Endothelial cell of umbilical vein (primary cell): ENCODE measurements at regions not wholly inside any gene's neighbourhood (a gene's known extent, or its start where the extent isn't known, plus 50 kb on each side); places are given as distances from the start of the nearest gene placed in this dataset.

Source experiments
- BruUV-seq: library from RNA; stranded (reverse); fragments of 400-500 nt; replicated peaks from 2 replicates; lab custom pipeline; 2021; lab: Mats Ljungman, UMichigan
- CTCF ChIA-PET: fragments of 300-600, 350-600 bp; sonication (Branson Sonifier 250); formaldehyde crosslinking; loops from one replicate; lab custom pipeline; 2021; ENCODE audit warnings: antibody characterized with exemption, inconsistent platforms; lab: Charles Lee
- POLR2A ChIA-PET: fragments of 300-600, 350-600 bp; sonication (Branson Sonifier 250); formaldehyde crosslinking; loops from one replicate; lab custom pipeline; 2021; ENCODE audit warnings: antibody characterized with exemption, inconsistent platforms; lab: Charles Lee
- DNase-seq: peaks from one replicate; pipeline ENCODE4 v3.0.0-alpha.2; 2011; ENCODE audit warnings: low read depth, low spot score
- FAIRE-seq: peaks from 2 replicates; lab custom pipeline; 2011; peaks lifted over from hg19 to GRCh38; lab: Jason Lieb, UNC
- H2AFZ ChIP-seq: 2 replicates; pipeline ENCODE4 v1.6.0; 2012; ENCODE audit warnings: low read depth, low read length, control low read depth, inconsistent platforms
- H3K27ac ChIP-seq: 2 replicates; pipeline ENCODE4 v1.5.1; 2011; ENCODE audit warnings: low read depth, mild to moderate bottlenecking, control low read depth, low read length, moderate library complexity; ENCODE audit not compliant: insufficient read depth
- H3K27me3 ChIP-seq, 2 experiments: 2 replicates each; pipeline versions ENCODE4 v1.6.0 to v1.6.1; 2011; ENCODE audit warnings: low read length in 2 of 2, mixed read lengths in 1 of 2; ENCODE audit not compliant: control insufficient read depth in 2 of 2, insufficient read depth in 2 of 2
- H3K36me3 ChIP-seq, 2 experiments: 2 replicates in 1 of 2; 3 replicates in 1 of 2; pipeline ENCODE4 v1.5.1; 2011; ENCODE audit warnings: low read length in 2 of 2, mild to moderate bottlenecking in 1 of 2, moderate library complexity in 1 of 2; ENCODE audit not compliant: control insufficient read depth in 2 of 2, insufficient read depth in 2 of 2; ENCODE audit errors: extremely low read depth in 1 of 2
- H3K4me1 ChIP-seq: 3 replicates; pipeline ENCODE4 v1.5.1; 2011; ENCODE audit warnings: mild to moderate bottlenecking, low read length; ENCODE audit not compliant: control insufficient read depth, insufficient read depth; ENCODE audit errors: extremely low read depth
- H3K4me2 ChIP-seq: 2 replicates; pipeline ENCODE4 v1.6.1; 2011; ENCODE audit warnings: low read length, control low read depth, mixed read lengths; ENCODE audit not compliant: insufficient read depth
- H3K4me3 ChIP-seq, 3 experiments: fragments of 200-600 bp in 1 of 3; sonication (generic), shearing (Covaris generic) in 1 of 3; replicated peaks in 1 of 3; 2 replicates each; pipeline ENCODE4 v1.5.1; 2011 to 2016; ENCODE audit warnings: control low read depth in 3 of 3, low read length in 3 of 3, mild to moderate bottlenecking in 2 of 3, inconsistent platforms in 1 of 3, low read depth in 1 of 3, moderate library complexity in 1 of 3; ENCODE audit not compliant: insufficient read depth in 1 of 3
- H3K79me2 ChIP-seq: 2 replicates; pipeline ENCODE4 v1.6.0; 2012; ENCODE audit warnings: low read length, inconsistent platforms; ENCODE audit not compliant: control insufficient read depth, insufficient read depth
- H3K9ac ChIP-seq: replicated peaks from 2 replicates; pipeline ENCODE3; 2011; ENCODE audit warnings: low read length, control low read depth; ENCODE audit not compliant: insufficient read depth; ENCODE audit errors: extremely low read depth
- H3K9me1 ChIP-seq: replicated peaks from 3 replicates; pipeline ENCODE4 v1.6.0; 2011; ENCODE audit warnings: mild to moderate bottlenecking, low read length; ENCODE audit not compliant: control insufficient read depth, insufficient read depth; ENCODE audit errors: extremely low read depth
- H3K9me3 ChIP-seq: replicated peaks from 2 replicates; pipeline ENCODE4 v1.5.1; 2012; ENCODE audit warnings: low read length, inconsistent platforms; ENCODE audit not compliant: control insufficient read depth, insufficient read depth
- H4K20me1 ChIP-seq: replicated peaks from 2 replicates; pipeline ENCODE3; 2011; ENCODE audit warnings: mild to moderate bottlenecking, low read length; ENCODE audit not compliant: control insufficient read depth, insufficient read depth; ENCODE audit errors: extremely low read depth
- POLR2AphosphoS5 ChIP-seq: IDR thresholded peaks from 2 replicates; pipeline ENCODE4 v1.6.1; 2012; ENCODE audit warnings: low read depth, mild to moderate bottlenecking, control low read depth, low read length, moderate library complexity; ENCODE audit not compliant: insufficient read depth
- dilution Hi-C: fragments of 300-500 bp; cut with MboI; formaldehyde crosslinking; loops from one replicate; pipeline ENCODE4 v1.15.0; 2019; ENCODE audit warnings: low sequenced_read_pairs; ENCODE audit not compliant: extremely low pct_ligation_motif_present
- intact Hi-C: fragments of 100-400 bp; cut with micrococcal nuclease; formaldehyde crosslinking; loops from one replicate; pipeline ENCODE4 v1.10.0; 2022
- TF ChIP-seq, protein P1 (sequence below), 2 donors: IDR thresholded peaks; 1 replicate in 1 of 2; 2 replicates in 1 of 2; pipeline ENCODE4 v1.5.1; 2011; ENCODE audit warnings: low read length in 2 of 2, mild to moderate bottlenecking in 2 of 2, moderate library complexity in 2 of 2, control low read depth in 1 of 2, inconsistent platforms in 1 of 2, low read depth in 1 of 2; ENCODE audit not compliant: insufficient read depth in 1 of 2; ENCODE audit errors: extremely low read depth in 1 of 2

DNA sequence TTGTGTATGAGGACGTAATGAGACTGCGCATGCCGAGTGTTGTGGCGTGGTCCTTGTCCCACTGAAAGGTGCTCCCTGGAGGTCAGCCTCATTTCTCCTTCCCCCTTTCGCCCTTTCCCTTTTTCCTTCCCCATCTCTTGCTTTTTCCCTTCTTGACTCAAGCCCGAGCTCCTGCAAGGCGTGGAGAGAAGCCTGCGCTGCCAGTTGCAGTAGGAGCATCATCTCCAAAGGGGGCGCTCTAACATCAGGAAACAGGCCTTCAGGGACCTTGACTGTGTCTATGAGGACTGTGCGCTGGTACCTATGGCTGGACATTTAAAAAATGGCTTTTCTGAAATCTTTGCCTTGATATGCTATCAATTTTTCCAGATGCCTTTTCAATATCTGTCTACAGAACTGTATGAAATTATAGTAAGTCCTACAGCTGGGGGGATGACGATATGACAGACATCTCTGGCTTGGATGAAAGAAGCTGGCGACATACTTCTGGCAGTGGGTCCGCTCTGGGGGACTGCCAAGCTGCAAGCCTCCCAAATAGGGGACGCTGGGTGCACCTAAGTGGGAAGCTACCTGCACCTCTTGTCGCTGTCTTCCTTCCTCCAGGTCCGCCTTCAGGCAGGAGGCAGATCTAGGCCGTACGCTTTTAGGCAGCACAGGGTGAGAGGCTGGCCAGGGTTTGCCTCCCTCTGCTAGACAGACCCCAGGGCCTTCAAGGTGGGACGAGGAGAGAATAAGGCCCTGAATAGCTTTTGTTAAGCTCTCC lies 96.5 kb downstream of the NXPE2 start:
- no peaks in the 10 kb centered on the region for H3K27me3 ChIP-seq
- no peak overlapping the region for H3K4me2 ChIP-seq
- no peak overlapping the region for H3K27ac ChIP-seq
- no peaks in the 10 kb centered on the region for H3K9me3 ChIP-seq
- dilution Hi-C loops, result no loop called here
- TF ChIP-seq POLR2AphosphoS5, result no peak
- TF ChIP-seq, protein P1, sequence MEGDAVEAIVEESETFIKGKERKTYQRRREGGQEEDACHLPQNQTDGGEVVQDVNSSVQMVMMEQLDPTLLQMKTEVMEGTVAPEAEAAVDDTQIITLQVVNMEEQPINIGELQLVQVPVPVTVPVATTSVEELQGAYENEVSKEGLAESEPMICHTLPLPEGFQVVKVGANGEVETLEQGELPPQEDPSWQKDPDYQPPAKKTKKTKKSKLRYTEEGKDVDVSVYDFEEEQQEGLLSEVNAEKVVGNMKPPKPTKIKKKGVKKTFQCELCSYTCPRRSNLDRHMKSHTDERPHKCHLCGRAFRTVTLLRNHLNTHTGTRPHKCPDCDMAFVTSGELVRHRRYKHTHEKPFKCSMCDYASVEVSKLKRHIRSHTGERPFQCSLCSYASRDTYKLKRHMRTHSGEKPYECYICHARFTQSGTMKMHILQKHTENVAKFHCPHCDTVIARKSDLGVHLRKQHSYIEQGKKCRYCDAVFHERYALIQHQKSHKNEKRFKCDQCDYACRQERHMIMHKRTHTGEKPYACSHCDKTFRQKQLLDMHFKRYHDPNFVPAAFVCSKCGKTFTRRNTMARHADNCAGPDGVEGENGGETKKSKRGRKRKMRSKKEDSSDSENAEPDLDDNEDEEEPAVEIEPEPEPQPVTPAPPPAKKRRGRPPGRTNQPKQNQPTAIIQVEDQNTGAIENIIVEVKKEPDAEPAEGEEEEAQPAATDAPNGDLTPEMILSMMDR (IDR thresholded peaks at IDR 0.05; ENCODE audit: extremely low read depth in 1 of 2, insufficient read depth in 1 of 2, low read depth in 1 of 2, low read length in 2 of 2), result peak; percentile 65 to 72
- no peaks in the 10 kb centered on the region for H4K20me1 ChIP-seq
- H3K36me3 ChIP-seq, result no peaks in the 10 kb centered on the region
- no peak overlapping the region for H3K4me3 ChIP-seq
- intact Hi-C loops, result loop anchor here (1.0 to 10.0 kb wide), 5 partner anchors 548 to 1502 kb away; no protein-coding TSS in a partner anchor
- FAIRE-seq (peak; percentile 84), DNase-seq (peak; percentile 49)
- no peak overlapping the region for H2AFZ ChIP-seq
- no TSS peak for BruUV-seq
- ChIA-PET POLR2A (no interaction called here), CTCF (interaction anchor here (0.6 to 1.6 kb wide), 19 partner anchors 9 to 1917 kb away, joined by 3 to 10 read pairs (median 4); partner anchors contain the start of gene CADM1)
- H3K4me1 ChIP-seq, result no peaks in the 10 kb centered on the region
- no peaks in the 10 kb centered on the region for H3K9me1 ChIP-seq
- H3K79me2 ChIP-seq, result no peaks in the 10 kb centered on the region
- H3K9ac ChIP-seq, result no peak overlapping the region
